ENCODE measurements at regions not wholly inside any gene's neighbourhood (a gene's known extent, or its start where the extent isn't known, plus 50 kb on each side); places are given as distances from the start of the nearest gene placed in this dataset.

DNA sequence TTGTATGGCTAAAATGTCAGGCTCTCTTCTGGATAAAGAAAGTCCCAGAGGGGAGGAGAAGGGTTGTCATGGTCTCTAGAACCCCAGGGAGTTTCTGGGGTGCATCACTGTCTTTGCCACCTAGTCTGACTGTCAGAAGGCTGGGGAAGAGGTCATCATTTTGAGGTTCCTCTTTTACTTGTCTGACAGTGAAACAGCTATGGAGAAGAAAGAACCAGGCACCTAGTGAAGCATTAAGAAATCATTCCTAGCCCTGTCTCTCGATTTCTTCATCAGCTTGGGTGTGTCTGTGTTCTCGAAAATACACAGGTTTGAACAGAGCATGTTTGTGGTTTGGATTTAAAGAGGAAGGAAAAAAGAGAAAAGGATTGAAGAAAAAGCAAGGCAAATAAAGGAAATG lies 158.7 kb upstream of the LRIG3 start:
- TF ChIP-seq, protein P1, sequence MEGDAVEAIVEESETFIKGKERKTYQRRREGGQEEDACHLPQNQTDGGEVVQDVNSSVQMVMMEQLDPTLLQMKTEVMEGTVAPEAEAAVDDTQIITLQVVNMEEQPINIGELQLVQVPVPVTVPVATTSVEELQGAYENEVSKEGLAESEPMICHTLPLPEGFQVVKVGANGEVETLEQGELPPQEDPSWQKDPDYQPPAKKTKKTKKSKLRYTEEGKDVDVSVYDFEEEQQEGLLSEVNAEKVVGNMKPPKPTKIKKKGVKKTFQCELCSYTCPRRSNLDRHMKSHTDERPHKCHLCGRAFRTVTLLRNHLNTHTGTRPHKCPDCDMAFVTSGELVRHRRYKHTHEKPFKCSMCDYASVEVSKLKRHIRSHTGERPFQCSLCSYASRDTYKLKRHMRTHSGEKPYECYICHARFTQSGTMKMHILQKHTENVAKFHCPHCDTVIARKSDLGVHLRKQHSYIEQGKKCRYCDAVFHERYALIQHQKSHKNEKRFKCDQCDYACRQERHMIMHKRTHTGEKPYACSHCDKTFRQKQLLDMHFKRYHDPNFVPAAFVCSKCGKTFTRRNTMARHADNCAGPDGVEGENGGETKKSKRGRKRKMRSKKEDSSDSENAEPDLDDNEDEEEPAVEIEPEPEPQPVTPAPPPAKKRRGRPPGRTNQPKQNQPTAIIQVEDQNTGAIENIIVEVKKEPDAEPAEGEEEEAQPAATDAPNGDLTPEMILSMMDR (IDR thresholded peaks at IDR 0.05), result no peak
- no peak for TF ChIP-seq POLR2A (IDR thresholded peaks at IDR 0.05)
